Hematopoietic multipotent progenitor cell (in vitro differentiated cells): ENCODE measurements at regions not wholly inside any gene's neighbourhood (a gene's known extent, or its start where the extent isn't known, plus 50 kb on each side); places are given as distances from the start of the nearest gene placed in this dataset.
"Not testable (repeated sequence)": the region's sequence is repeated elsewhere in the genome, so short reads cannot be mapped to it uniquely, and the experiment has no call there.

Experiments used
- DNase-seq, 3 donors: peaks; one replicate each; pipeline ENCODE4 v3.0.0-alpha.2; 2011 to 2015; ENCODE audit warnings: low read depth in 2 of 3, low spot score in 2 of 3

- no peak for DNase-seq
Measured at GRCh38 chr6:81373414-81373813, 379.1 kb downstream of the TENT5A start.

- DNase-seq: no peak
Measured at GRCh38 chr6:81371930-81372329, 380.6 kb downstream of the TENT5A start.

GRCh38 chr6:81366972-81367371, 385.5 kb downstream of the TENT5A start:
- no peak for DNase-seq

- DNase-seq: no peak
Measured at GRCh38 chr6:81362246-81362645, 390.2 kb downstream of the TENT5A start.

- no peak for DNase-seq
Measured at GRCh38 chr6:81353262-81353661, 399.2 kb downstream of the TENT5A start.

- DNase-seq: not testable (repeated sequence)
Measured at GRCh38 chr6:81344026-81344425, 408.5 kb downstream of the TENT5A start.

GRCh38 chr6:81340946-81341345, 411.5 kb downstream of the TENT5A start:
- DNase-seq: no peak

GRCh38 chr6:81331526-81331925, 421.0 kb downstream of the TENT5A start:
- no peak for DNase-seq

- no peak for DNase-seq
Measured at GRCh38 chr6:81328700-81329099, 423.8 kb downstream of the TENT5A start.

GRCh38 chr6:81326881-81327561, 425.5 kb downstream of the TENT5A start:
- DNase-seq: no peak

- DNase-seq: no peak
Measured at GRCh38 chr6:81309811-81310210, 442.7 kb downstream of the TENT5A start.

GRCh38 chr6:81308577-81309279, 443.8 kb downstream of the TENT5A start:
- DNase-seq: no peak

- DNase-seq: no peak
Measured at GRCh38 chr6:81307651-81308214, 444.7 kb downstream of the TENT5A start.

GRCh38 chr6:81304466-81304865, 448.0 kb downstream of the TENT5A start:
- DNase-seq: no peak

- no peak for DNase-seq
Measured at GRCh38 chr6:81300961-81301360, 451.5 kb downstream of the TENT5A start.

GRCh38 chr6:81298751-81299150, 453.7 kb downstream of the TENT5A start:
- no peak for DNase-seq

GRCh38 chr6:81295310-81295709, 457.2 kb downstream of the TENT5A start:
- no peak for DNase-seq

GRCh38 chr6:81293896-81294295, 458.6 kb downstream of the TENT5A start:
- DNase-seq: no peak

- DNase-seq: no peak
Measured at GRCh38 chr6:81289229-81289628, 463.3 kb downstream of the TENT5A start.

GRCh38 chr6:81265106-81265505, 487.4 kb downstream of the TENT5A start:
- DNase-seq: no peak

GRCh38 chr6:81263531-81264168, 488.8 kb downstream of the TENT5A start:
- no peak for DNase-seq

GRCh38 chr6:81262656-81263055, 489.8 kb downstream of the TENT5A start:
- DNase-seq: no peak
